Calu3 (cell line): ENCODE measurements at regions not wholly inside any gene's neighbourhood (a gene's known extent, or its start where the extent isn't known, plus 50 kb on each side); places are given as distances from the start of the nearest gene placed in this dataset.

Source experiments
- BruUV-seq: library from RNA; stranded (reverse); fragments of 400-500 nt; replicated peaks from 2 replicates; lab custom pipeline; 2021; lab: Mats Ljungman, UMichigan
- CTCF ChIA-PET: fragments of 300-600 bp; sonication (Branson Sonifier 250); formaldehyde crosslinking; loops from one replicate; lab custom pipeline; 2022; ENCODE audit warnings: antibody characterized with exemption; lab: Charles Lee
- DNase-seq: peaks from one replicate; pipeline ENCODE4 v3.0.0; 2022
- H3K27ac Mint-ChIP-seq: one replicate; pipeline ENCODE4 v1.8.0; 2022; ENCODE audit warnings: mixed read lengths; ENCODE audit not compliant: unreplicated experiment
- H3K27me3 Mint-ChIP-seq: one replicate; pipeline ENCODE4 v1.8.0; 2022; ENCODE audit warnings: mixed read lengths; ENCODE audit not compliant: unreplicated experiment
- H3K36me3 Mint-ChIP-seq: one replicate; pipeline ENCODE4 v1.8.0; 2022; ENCODE audit warnings: mild to moderate bottlenecking, moderate library complexity, mixed read lengths; ENCODE audit not compliant: insufficient read depth, unreplicated experiment
- H3K4me1 Mint-ChIP-seq: one replicate; pipeline ENCODE4 v1.8.0; 2022; ENCODE audit warnings: mild to moderate bottlenecking, low read depth, mixed read lengths; ENCODE audit not compliant: unreplicated experiment
- H3K4me3 Mint-ChIP-seq: one replicate; pipeline ENCODE4 v1.8.0; 2022; ENCODE audit warnings: mild to moderate bottlenecking, low read depth, moderate library complexity, mixed read lengths; ENCODE audit not compliant: unreplicated experiment
- H3K9me3 Mint-ChIP-seq: one replicate; pipeline ENCODE4 v1.8.0; 2022; ENCODE audit warnings: low read depth, mixed read lengths; ENCODE audit not compliant: unreplicated experiment
- CTCF ChIP-seq: fragments of 200-600 bp; IDR thresholded peaks from one replicate; pipeline ENCODE4 v1.8.0; 2022; ENCODE audit warnings: antibody characterized with exemption; ENCODE audit not compliant: unreplicated experiment
- intact Hi-C: fragments of 100-400 bp; cut with micrococcal nuclease; formaldehyde crosslinking; loops from one replicate; pipeline ENCODE4 v1.10.0; 2022; ENCODE audit not compliant: unreplicated experiment

DNA sequence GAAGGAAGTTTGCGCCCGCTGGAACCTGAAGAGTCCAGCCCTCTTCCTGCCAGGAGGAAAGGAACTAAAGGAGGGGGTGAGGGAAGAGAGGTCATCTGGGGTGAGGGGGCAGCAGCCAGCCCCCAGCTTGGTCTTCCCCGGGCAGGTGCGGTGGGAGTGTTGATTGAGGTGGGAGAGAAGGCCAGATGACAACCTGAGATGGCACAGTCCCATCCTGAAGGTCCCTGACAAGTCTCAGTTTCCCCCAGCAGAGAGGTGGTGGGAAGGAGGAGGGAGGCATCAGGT, 240.9 kb downstream of the HAUS1 start:
- H3K4me1 Mint-ChIP-seq, result peaks cover 6% of the 10 kb centered on the region
- CTCF ChIA-PET, result no interaction called here
- peaks cover 7% of the 10 kb centered on the region for H3K27me3 Mint-ChIP-seq
- H3K9me3 Mint-ChIP-seq, result no peaks in the 10 kb centered on the region
- no TSS peak for BruUV-seq
- H3K27ac Mint-ChIP-seq, result no peak overlapping the region
- H3K4me3 Mint-ChIP-seq, result no peak overlapping the region
- H3K36me3 Mint-ChIP-seq, result no peaks in the 10 kb centered on the region
- DNase-seq, result no peak
- TF ChIP-seq CTCF, result no peak
- intact Hi-C loops, result no loop called here

DNA sequence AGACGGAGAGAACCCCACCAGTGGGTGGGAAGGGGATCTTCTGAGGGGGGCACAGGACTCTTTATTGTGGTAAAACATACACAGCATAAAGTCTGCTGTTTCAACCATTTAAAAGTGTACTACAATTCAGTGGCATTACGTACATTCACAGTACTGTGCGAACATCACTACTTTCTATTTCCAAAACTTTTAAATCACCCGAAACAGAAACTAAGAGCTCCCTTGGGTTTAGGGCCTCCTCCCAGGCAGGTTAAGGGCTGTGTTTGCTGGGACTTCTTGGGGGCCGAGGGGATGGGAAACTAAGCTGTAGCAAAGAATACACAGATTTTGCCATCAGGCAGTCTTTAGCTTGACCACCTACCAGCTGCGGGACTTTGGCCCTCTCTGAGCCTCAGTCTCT, 242.0 kb downstream of the HAUS1 start:
- Mint-ChIP-seq H3K27me3 (no peaks in the 10 kb centered on the region), H3K9me3 (no peaks in the 10 kb centered on the region), H3K4me1 (peaks cover 6% of the 10 kb centered on the region), H3K4me3 (no peak overlapping the region), H3K27ac (no peak overlapping the region), H3K36me3 (no peaks in the 10 kb centered on the region)
- DNase-seq, result no peak
- intact Hi-C loops, result no loop called here
- no peak for TF ChIP-seq CTCF
- CTCF ChIA-PET, result no interaction called here
- no TSS peak for BruUV-seq

GRCh38 chr18:46346896-46347630, 242.9 kb downstream of the HAUS1 start:
- H3K4me3 Mint-ChIP-seq, result no peak overlapping the region
- H3K36me3 Mint-ChIP-seq, result no peaks in the 10 kb centered on the region
- H3K4me1 Mint-ChIP-seq, result peaks cover 6% of the 10 kb centered on the region
- no peak for TF ChIP-seq CTCF
- H3K27me3 Mint-ChIP-seq, result no peaks in the 10 kb centered on the region
- CTCF ChIA-PET, result interaction anchor here (0.6 kb wide), 1 partner anchor 161 kb away, joined by 5 read pairs; no protein-coding TSS in a partner anchor
- no peaks in the 10 kb centered on the region for H3K9me3 Mint-ChIP-seq
- H3K27ac Mint-ChIP-seq, result no peak overlapping the region
- no TSS peak for BruUV-seq
- intact Hi-C loops, result no loop called here
- DNase-seq, result no peak

DNA sequence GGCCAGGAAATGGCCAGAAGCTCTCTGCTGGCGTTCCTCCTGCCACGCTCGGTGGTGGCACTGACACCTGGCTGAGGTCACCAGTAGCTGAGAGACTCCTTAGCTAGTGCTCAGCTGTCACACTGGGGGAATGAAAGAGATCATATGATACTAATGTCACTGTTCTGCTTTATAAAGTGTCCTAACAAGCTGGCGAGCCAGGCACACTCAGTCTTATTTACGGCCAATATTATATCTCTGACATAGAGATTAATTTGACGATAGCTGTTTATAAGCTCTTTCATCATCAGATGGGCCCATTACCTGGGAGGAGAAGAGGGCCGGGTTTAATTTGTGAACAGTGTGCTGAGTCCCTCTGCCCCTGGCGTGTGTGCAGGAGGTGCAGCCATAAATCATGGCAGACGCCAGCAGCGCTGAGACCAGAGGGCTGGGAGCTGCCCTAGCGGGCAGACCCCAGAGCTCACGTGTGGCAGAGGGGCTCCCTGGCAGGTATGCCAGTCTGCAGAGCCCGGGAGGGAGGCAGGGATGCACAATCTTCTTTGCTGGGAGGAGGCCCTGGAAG, 246.5 kb downstream of the HAUS1 start:
- CTCF ChIA-PET, result interaction anchor here (0.6 to 1.1 kb wide), 2 partner anchors 177 to 217 kb away, joined by 3 to 4 read pairs; a partner anchor contains a TSS

More for the DNA sequence above, 246.5 kb downstream of the HAUS1 start:
- H3K4me1 Mint-ChIP-seq, result no peaks in the 10 kb centered on the region
- no peak for DNase-seq
- no peaks in the 10 kb centered on the region for H3K36me3 Mint-ChIP-seq
- intact Hi-C loops, result no loop called here
- H3K27me3 Mint-ChIP-seq, result peaks cover 5% of the 10 kb centered on the region
- TF ChIP-seq CTCF, result no peak
- H3K27ac Mint-ChIP-seq, result no peak overlapping the region
- no peaks in the 10 kb centered on the region for H3K9me3 Mint-ChIP-seq
- no TSS peak for BruUV-seq
- no peak overlapping the region for H3K4me3 Mint-ChIP-seq
